ENCODE measurements at regions not wholly inside any gene's neighbourhood (a gene's known extent, or its start where the extent isn't known, plus 50 kb on each side); places are given as distances from the start of the nearest gene placed in this dataset.

- in situ Hi-C loops (cut with HindIII; ENCODE audit: low sequenced_read_pairs): no loop called here
Measured at GRCh38 chr20:52291109-52291508, 99.5 kb upstream of the ZFP64 start.

- in situ Hi-C loops (cut with HindIII; ENCODE audit: low sequenced_read_pairs): no loop called here
Measured at GRCh38 chr20:52290569-52290968, 99.0 kb upstream of the ZFP64 start.

GRCh38 chr20:52289956-52290565 is 98.5 kb upstream of the ZFP64 start:
- in situ Hi-C loops (cut with HindIII; ENCODE audit: low sequenced_read_pairs): no loop called here

- in situ Hi-C loops (cut with HindIII; ENCODE audit: low sequenced_read_pairs): no loop called here
Measured at GRCh38 chr20:52280407-52280806, 88.8 kb upstream of the ZFP64 start.

- in situ Hi-C loops (cut with HindIII; ENCODE audit: low sequenced_read_pairs): no loop called here
Measured at GRCh38 chr20:52279706-52280105, 88.1 kb upstream of the ZFP64 start.

- in situ Hi-C loops (cut with HindIII; ENCODE audit: low sequenced_read_pairs): no loop called here
Measured at GRCh38 chr20:52275181-52275691, 83.7 kb upstream of the ZFP64 start.

GRCh38 chr20:52270696-52271095 is 79.1 kb upstream of the ZFP64 start:
- in situ Hi-C loops (cut with HindIII; ENCODE audit: low sequenced_read_pairs): no loop called here

- in situ Hi-C loops (cut with HindIII; ENCODE audit: low sequenced_read_pairs): no loop called here
Measured at GRCh38 chr20:52270001-52270606, 78.5 kb upstream of the ZFP64 start.

- in situ Hi-C loops (cut with HindIII; ENCODE audit: low sequenced_read_pairs): no loop called here
Measured at GRCh38 chr20:52269321-52269720, 77.7 kb upstream of the ZFP64 start.

GRCh38 chr20:52268184-52268749 is 76.7 kb upstream of the ZFP64 start:
- in situ Hi-C loops (cut with HindIII; ENCODE audit: low sequenced_read_pairs): no loop called here

- in situ Hi-C loops (cut with HindIII; ENCODE audit: low sequenced_read_pairs): no loop called here
Measured at GRCh38 chr20:52267418-52267817, 75.8 kb upstream of the ZFP64 start.

- in situ Hi-C loops (cut with HindIII; ENCODE audit: low sequenced_read_pairs): no loop called here
Measured at GRCh38 chr20:52263757-52264156, 72.2 kb upstream of the ZFP64 start.

GRCh38 chr20:52261792-52262191 is 70.2 kb upstream of the ZFP64 start:
- in situ Hi-C loops (cut with HindIII; ENCODE audit: low sequenced_read_pairs): no loop called here

GRCh38 chr20:52259295-52259694 is 67.7 kb upstream of the ZFP64 start:
- in situ Hi-C loops (cut with HindIII; ENCODE audit: low sequenced_read_pairs): no loop called here

- in situ Hi-C loops (cut with HindIII; ENCODE audit: low sequenced_read_pairs): no loop called here
Measured at GRCh38 chr20:52256454-52256853, 64.9 kb upstream of the ZFP64 start.

- in situ Hi-C loops (cut with HindIII; ENCODE audit: low sequenced_read_pairs): no loop called here
Measured at GRCh38 chr20:52252664-52253063, 61.1 kb upstream of the ZFP64 start.

- in situ Hi-C loops (cut with HindIII; ENCODE audit: low sequenced_read_pairs): no loop called here
Measured at GRCh38 chr20:52251827-52252226, 60.2 kb upstream of the ZFP64 start.

GRCh38 chr20:52251136-52251700 is 59.6 kb upstream of the ZFP64 start:
- in situ Hi-C loops (cut with HindIII; ENCODE audit: low sequenced_read_pairs): no loop called here

- in situ Hi-C loops (cut with HindIII; ENCODE audit: low sequenced_read_pairs): no loop called here
Measured at GRCh38 chr20:52247548-52247947, 56.0 kb upstream of the ZFP64 start.

GRCh38 chr20:52246366-52246765 is 54.8 kb upstream of the ZFP64 start:
- in situ Hi-C loops (cut with HindIII; ENCODE audit: low sequenced_read_pairs): no loop called here

GRCh38 chr20:52244702-52245101 is 53.1 kb upstream of the ZFP64 start:
- in situ Hi-C loops (cut with HindIII; ENCODE audit: low sequenced_read_pairs): no loop called here

All from endothelial cell of hepatic sinusoid (primary cell).